B cell (primary cell): ENCODE measurements at regions not wholly inside any gene's neighbourhood (a gene's known extent, or its start where the extent isn't known, plus 50 kb on each side); places are given as distances from the start of the nearest gene placed in this dataset.

Experiments
- CTCF ChIP-seq: fragments of 200-600 bp; IDR thresholded peaks from one replicate; pipeline ENCODE4 v1.8.0; 2022; ENCODE audit warnings: antibody characterized with exemption, mild to moderate bottlenecking
- EZH2 ChIP-seq: IDR thresholded peaks from 2 replicates; pipeline ENCODE4 v1.6.1; 2012; ENCODE audit warnings: borderline replicate concordance, low read depth, mild to moderate bottlenecking, moderate library complexity, low read length; ENCODE audit not compliant: insufficient read depth, poor library complexity, severe bottlenecking

DNA sequence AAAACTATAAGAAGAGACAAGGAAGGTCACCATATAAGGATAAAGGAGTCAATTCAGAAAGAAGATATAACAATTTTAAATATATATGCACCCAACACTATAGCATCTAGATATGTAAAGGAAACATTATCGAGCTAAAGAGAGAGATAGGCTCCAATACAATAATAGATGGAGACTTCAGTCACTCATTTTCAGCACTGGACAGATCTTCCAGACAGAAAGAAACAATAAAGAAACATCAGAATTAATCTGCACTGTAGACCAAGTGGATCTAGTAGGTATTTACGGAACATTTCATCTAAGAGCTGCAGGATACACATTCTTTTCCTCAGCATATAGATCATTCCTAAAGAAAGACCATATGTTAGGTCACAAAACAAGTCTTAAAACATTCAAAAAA, 463.5 kb downstream of the KCTD16 start:
- TF ChIP-seq CTCF (no peak), EZH2 (no peak)
